Fibroblast of skin of back (primary cell): ENCODE measurements at regions not wholly inside any gene's neighbourhood (a gene's known extent, or its start where the extent isn't known, plus 50 kb on each side); places are given as distances from the start of the nearest gene placed in this dataset.
A peak's percentile ranks its signal among the peaks of the same experiment; 100 is the strongest.

ENCODE experiments used
- DNase-seq: peaks from one replicate; pipeline ENCODE4 v3.0.0-alpha.2; 2013

- peak; percentile 50 for DNase-seq
These were observed 242.8 kb downstream of the GLI2 start for GRCh38 chr2:120978359-120979050.

- DNase-seq: no peak
These were observed 243.7 kb downstream of the GLI2 start for GRCh38 chr2:120979398-120979797.

- DNase-seq: no peak
These were observed 244.3 kb downstream of the GLI2 start for GRCh38 chr2:120979921-120980320.

- DNase-seq: no peak
These were observed 245.8 kb downstream of the GLI2 start for GRCh38 chr2:120981443-120981842.

- no peak for DNase-seq
These were observed 246.9 kb downstream of the GLI2 start for GRCh38 chr2:120982598-120982997.

- DNase-seq: no peak
These were observed 247.7 kb downstream of the GLI2 start for GRCh38 chr2:120983344-120983743.

GRCh38 chr2:120984046-120984445 lies 248.4 kb downstream of the GLI2 start:
- no peak for DNase-seq

GRCh38 chr2:120984452-120985173 lies 248.9 kb downstream of the GLI2 start:
- DNase-seq: no peak

- DNase-seq: no peak
These were observed 249.7 kb downstream of the GLI2 start for GRCh38 chr2:120985174-120985996.

- DNase-seq: no peak
These were observed 250.5 kb downstream of the GLI2 start for GRCh38 chr2:120985997-120986651.

GRCh38 chr2:120986898-120987650 lies 251.4 kb downstream of the GLI2 start:
- DNase-seq: no peak

- DNase-seq: no peak
These were observed 252.5 kb downstream of the GLI2 start for GRCh38 chr2:120988051-120988699.

GRCh38 chr2:120988700-120989511 lies 253.2 kb downstream of the GLI2 start:
- no peak for DNase-seq

GRCh38 chr2:120989512-120990441 lies 254.1 kb downstream of the GLI2 start:
- DNase-seq: no peak

GRCh38 chr2:120990451-120990871 lies 254.8 kb downstream of the GLI2 start:
- DNase-seq: no peak

GRCh38 chr2:120991441-120991840 lies 255.8 kb downstream of the GLI2 start:
- DNase-seq: no peak

GRCh38 chr2:120992791-120993555 lies 257.3 kb downstream of the GLI2 start:
- no peak for DNase-seq

GRCh38 chr2:120993661-120994060 lies 258.0 kb downstream of the GLI2 start:
- no peak for DNase-seq
